Activated CD8-positive, alpha-beta memory T cell treated with anti-CD3 and anti-CD28 coated beads, Interleukin-2, amount 10 ng/mL, durations not matched to agents 7 days and 5 days (primary cell): ENCODE measurements at regions not wholly inside any gene's neighbourhood (a gene's known extent, or its start where the extent isn't known, plus 50 kb on each side); places are given as distances from the start of the nearest gene placed in this dataset.

ENCODE experiments used
- ATAC-seq: fragments of 150-1000 bp; cut with Tn5 transposase; one replicate; pipeline ENCODE4 v1.10.0; 2021; ENCODE audit warnings: moderate library complexity
- CTCF ChIA-PET: fragments of 350-600 bp; sonication (Branson Sonifier 250); formaldehyde crosslinking; loops from one replicate; lab custom pipeline; 2021; ENCODE audit warnings: antibody characterized with exemption; lab: Charles Lee
- DNase-seq: peaks from one replicate; pipeline ENCODE4 v3.0.0-alpha.2; 2020
- H3K27ac Mint-ChIP-seq: one replicate; pipeline ENCODE4 v1.8.0; 2021; ENCODE audit warnings: mild to moderate bottlenecking, mixed read lengths
- H3K27me3 Mint-ChIP-seq: one replicate; pipeline ENCODE4 v1.8.0; 2021; ENCODE audit warnings: mixed read lengths
- H3K36me3 Mint-ChIP-seq: one replicate; pipeline ENCODE4 v1.8.0; 2021; ENCODE audit warnings: mild to moderate bottlenecking, mixed read lengths
- H3K4me1 Mint-ChIP-seq: one replicate; pipeline ENCODE4 v1.8.0; 2021; ENCODE audit warnings: mixed read lengths
- H3K4me3 Mint-ChIP-seq: one replicate; pipeline ENCODE4 v1.8.0; 2021; ENCODE audit warnings: mild to moderate bottlenecking, moderate library complexity, mixed read lengths
- H3K9me3 Mint-ChIP-seq: one replicate; pipeline ENCODE4 v1.8.0; 2022; ENCODE audit warnings: low read depth, mixed read lengths

DNA sequence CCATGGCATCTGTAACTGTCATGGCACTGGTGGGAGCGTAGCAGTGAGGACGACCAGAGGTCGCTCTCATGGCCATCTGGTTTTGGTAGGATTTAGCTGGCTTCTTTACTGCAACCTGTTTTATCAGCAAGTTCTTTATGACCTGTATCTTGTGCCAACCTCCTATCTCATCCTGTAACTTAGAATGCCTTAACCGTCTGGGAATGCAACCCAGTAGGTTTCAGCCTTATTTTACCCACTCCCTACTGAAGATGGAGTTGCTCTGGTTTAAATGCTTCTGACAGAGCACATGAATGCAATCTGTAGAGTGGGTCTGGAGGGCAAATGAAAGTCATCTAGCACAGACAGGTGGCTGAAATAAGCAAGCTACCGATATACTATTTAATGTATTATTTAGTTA, 55.3 kb upstream of the OPN4 start:
- H3K4me1 Mint-ChIP-seq = no peaks in the 10 kb centered on the region
- no peaks in the 10 kb centered on the region for H3K9me3 Mint-ChIP-seq
- no peak overlapping the region for H3K27ac Mint-ChIP-seq
- CTCF ChIA-PET = interaction anchor here (1.0 kb wide), 1 partner anchor 14 kb away, joined by 3 read pairs; no protein-coding TSS in a partner anchor
- H3K4me3 Mint-ChIP-seq = no peak overlapping the region
- peaks cover 18% of the 10 kb centered on the region for H3K27me3 Mint-ChIP-seq
- DNase-seq (no peak), ATAC-seq (no peak)
- H3K36me3 Mint-ChIP-seq = no peaks in the 10 kb centered on the region

DNA sequence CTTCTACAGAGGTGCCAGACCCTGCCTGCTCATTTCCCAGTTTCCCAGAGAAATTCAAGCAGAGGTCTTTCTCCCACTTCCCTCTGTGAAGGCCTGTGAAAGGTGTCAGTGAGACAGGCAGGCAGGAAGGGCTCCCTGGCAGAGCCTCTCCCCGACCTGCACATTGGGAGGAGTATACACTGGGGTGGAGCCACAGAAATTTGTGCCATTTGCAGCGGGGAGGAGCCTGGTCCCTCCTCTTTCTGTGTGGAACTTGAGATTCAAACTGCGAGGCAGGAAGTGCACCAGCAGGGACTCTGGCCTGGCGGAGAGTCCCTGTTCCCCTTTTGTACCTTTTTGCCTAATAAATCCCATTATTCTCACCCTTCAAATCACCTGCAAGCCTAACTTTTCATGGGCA, 54.6 kb upstream of the OPN4 start:
- H3K36me3 Mint-ChIP-seq = no peaks in the 10 kb centered on the region
- peaks cover 18% of the 10 kb centered on the region for H3K27me3 Mint-ChIP-seq
- ATAC-seq = peak; percentile 55

DNA sequence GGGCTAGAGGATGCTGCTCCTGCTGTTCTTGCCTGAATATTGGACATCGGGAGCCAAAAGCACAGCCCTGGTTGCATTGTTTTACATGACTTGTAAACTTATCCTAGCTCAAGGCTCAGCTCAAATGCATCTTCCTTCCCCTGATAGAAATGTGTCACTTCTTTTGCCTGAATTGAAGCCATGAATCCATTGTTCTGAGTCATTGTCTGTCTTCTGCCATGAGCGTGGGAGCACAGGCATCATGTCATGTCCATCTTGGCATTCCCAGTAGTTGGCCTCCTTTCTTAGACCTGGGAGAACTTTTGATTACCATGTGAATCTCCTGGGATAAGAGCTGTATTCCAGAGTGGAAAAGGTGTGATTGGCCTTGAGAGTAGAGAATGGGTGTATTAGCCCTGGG, 54.1 kb upstream of the OPN4 start:
- DNase-seq (no peak), ATAC-seq (no peak)
- CTCF ChIA-PET = no interaction called here
- Mint-ChIP-seq H3K36me3 (no peaks in the 10 kb centered on the region), H3K4me1 (no peaks in the 10 kb centered on the region), H3K9me3 (no peaks in the 10 kb centered on the region), H3K27ac (no peak overlapping the region), H3K27me3 (peaks cover 18% of the 10 kb centered on the region), H3K4me3 (no peak overlapping the region)

More for the DNA sequence above, 54.6 kb upstream of the OPN4 start:
- Mint-ChIP-seq H3K9me3 (no peaks in the 10 kb centered on the region), H3K27ac (no peak overlapping the region), H3K4me3 (no peak overlapping the region), H3K4me1 (no peaks in the 10 kb centered on the region)
- CTCF ChIA-PET = no interaction called here
- no peak for DNase-seq

DNA sequence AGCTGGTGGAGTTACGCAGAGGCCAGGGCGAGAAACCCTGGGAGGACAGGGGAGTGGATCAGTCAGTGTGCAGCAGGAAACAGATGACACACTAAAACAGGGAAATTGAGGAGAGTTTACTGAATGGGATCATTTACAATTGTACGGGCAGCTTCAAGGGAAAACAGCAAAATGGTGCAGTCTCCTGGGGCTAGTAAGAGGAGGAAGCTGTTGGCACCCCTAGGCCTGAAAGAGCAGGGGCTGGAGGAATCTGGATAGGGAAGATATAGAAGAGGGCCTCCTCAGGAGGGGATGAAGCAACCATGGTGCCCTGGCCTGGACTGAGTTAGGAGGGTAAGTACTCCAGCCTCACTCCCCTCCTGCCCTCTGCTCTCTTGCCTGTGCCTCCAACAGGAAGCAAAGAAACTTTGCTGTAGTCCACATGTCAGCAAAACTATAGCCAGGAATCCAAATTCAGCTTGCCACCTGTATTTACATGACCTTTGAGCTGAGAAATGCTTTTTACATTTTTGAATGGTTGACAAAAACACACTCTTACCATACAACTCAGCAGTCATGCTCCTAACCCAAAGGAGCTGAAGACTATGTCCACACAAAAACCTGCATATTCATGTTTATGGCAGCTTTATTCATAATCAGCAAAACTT, 52.3 kb upstream of the OPN4 start:
- Mint-ChIP-seq H3K27ac (no peak overlapping the region), H3K9me3 (no peaks in the 10 kb centered on the region), H3K4me1 (no peaks in the 10 kb centered on the region), H3K4me3 (no peak overlapping the region), H3K27me3 (peaks cover 18% of the 10 kb centered on the region), H3K36me3 (no peaks in the 10 kb centered on the region)
- DNase-seq = no peak
- CTCF ChIA-PET = interaction anchor here (0.8 kb wide), 1 partner anchor 25 kb away, joined by 3 read pairs; no protein-coding TSS in a partner anchor
- no peak for ATAC-seq

DNA sequence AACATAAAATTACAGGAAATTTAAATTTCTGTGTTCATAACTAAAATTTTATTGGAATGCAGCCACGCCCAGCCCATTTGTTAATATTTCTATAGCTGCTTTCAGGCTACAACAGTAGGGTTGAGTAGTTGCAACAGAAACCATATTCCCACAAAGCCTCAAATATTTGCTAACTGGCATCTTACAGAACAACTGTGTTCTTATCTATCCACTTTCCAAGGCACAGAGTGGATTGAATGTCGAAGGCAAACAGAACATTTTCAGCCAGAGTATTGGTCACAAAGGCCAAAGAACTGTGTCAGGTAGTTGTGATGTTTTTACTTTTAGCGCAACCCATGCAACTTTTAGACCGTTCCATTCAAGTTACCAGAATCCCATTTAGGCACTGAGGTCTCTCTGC, 51.1 kb upstream of the OPN4 start:
- CTCF ChIA-PET = interaction anchor here (1.3 kb wide), 1 partner anchor 203 kb away, joined by 3 read pairs; no protein-coding TSS in a partner anchor
- Mint-ChIP-seq H3K9me3 (no peaks in the 10 kb centered on the region), H3K36me3 (no peaks in the 10 kb centered on the region), H3K27ac (no peak overlapping the region), H3K27me3 (peaks cover 25% of the 10 kb centered on the region), H3K4me3 (no peak overlapping the region), H3K4me1 (no peaks in the 10 kb centered on the region)
- no peak for ATAC-seq
- no peak for DNase-seq
